ENCODE measurements at regions not wholly inside any gene's neighbourhood (a gene's known extent, or its start where the extent isn't known, plus 50 kb on each side); places are given as distances from the start of the nearest gene placed in this dataset.

DNA sequence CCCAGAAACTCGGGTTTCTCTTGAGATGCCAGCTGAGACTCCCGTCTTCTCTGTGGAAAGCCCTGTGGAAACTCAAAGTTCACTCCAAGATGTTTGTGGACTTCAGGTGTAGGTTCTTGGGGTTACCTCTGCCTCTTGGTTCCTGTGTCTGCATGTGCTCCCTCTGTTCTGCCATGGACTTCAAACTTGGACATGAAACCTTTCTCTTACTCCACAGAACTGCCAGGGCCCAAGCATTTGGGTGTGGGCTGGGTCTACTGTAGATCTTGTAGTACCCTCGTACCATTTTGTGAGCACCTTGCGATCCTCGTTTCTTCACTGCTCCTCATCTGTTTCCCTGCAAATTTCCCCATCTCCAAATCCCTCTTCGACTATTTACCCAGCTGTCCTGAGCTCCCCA is 175.5 kb downstream of the HAUS1 start:
- TF ChIP-seq, protein P1, sequence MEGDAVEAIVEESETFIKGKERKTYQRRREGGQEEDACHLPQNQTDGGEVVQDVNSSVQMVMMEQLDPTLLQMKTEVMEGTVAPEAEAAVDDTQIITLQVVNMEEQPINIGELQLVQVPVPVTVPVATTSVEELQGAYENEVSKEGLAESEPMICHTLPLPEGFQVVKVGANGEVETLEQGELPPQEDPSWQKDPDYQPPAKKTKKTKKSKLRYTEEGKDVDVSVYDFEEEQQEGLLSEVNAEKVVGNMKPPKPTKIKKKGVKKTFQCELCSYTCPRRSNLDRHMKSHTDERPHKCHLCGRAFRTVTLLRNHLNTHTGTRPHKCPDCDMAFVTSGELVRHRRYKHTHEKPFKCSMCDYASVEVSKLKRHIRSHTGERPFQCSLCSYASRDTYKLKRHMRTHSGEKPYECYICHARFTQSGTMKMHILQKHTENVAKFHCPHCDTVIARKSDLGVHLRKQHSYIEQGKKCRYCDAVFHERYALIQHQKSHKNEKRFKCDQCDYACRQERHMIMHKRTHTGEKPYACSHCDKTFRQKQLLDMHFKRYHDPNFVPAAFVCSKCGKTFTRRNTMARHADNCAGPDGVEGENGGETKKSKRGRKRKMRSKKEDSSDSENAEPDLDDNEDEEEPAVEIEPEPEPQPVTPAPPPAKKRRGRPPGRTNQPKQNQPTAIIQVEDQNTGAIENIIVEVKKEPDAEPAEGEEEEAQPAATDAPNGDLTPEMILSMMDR (conservative IDR thresholded peaks at IDR 0.05; ENCODE audit: low read depth, low read length) = no peak
- TF ChIP-seq EZH2 (IDR thresholded peaks at IDR 0.05; ENCODE audit: low read length, unreplicated experiment) = no peak
- TF ChIP-seq EZH2phosphoT487 (IDR thresholded peaks at IDR 0.05; ENCODE audit: borderline replicate concordance, low read length) = no peak
